Hematopoietic multipotent progenitor cell treated with erythropoietin and hydrocortisone succinate and interleukin-3 and kit ligand, for 6 days (in vitro differentiated cells): ENCODE measurements at regions not wholly inside any gene's neighbourhood (a gene's known extent, or its start where the extent isn't known, plus 50 kb on each side); places are given as distances from the start of the nearest gene placed in this dataset.
A peak's percentile ranks its signal among the peaks of the same experiment; 100 is the strongest.
"Not testable (repeated sequence)": the region's sequence is repeated elsewhere in the genome, so short reads cannot be mapped to it uniquely, and the experiment has no call there.

Source experiments
- DNase-seq: peaks from one replicate; pipeline ENCODE4 v3.0.0-alpha.2; 2015

DNA sequence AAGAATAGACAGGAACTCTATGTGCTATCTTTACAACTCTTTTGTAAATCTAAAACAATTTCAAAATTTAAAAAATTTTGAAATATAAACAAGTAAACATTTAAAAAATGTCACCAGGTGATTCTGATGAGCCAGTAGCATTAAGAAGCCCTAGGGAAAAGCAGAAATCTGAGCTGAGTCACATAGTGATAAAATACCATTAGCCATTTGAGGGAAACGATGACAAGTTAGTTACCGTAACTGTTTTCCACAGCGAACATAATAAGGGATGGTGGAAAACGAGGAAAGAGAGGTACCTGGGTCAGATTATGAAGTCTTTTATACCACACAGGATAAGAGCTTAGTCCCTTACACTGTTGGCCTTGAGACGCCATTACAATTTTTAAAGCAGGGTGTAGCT, 55.5 kb downstream of the PRR15 start:
- no peak for DNase-seq

DNA sequence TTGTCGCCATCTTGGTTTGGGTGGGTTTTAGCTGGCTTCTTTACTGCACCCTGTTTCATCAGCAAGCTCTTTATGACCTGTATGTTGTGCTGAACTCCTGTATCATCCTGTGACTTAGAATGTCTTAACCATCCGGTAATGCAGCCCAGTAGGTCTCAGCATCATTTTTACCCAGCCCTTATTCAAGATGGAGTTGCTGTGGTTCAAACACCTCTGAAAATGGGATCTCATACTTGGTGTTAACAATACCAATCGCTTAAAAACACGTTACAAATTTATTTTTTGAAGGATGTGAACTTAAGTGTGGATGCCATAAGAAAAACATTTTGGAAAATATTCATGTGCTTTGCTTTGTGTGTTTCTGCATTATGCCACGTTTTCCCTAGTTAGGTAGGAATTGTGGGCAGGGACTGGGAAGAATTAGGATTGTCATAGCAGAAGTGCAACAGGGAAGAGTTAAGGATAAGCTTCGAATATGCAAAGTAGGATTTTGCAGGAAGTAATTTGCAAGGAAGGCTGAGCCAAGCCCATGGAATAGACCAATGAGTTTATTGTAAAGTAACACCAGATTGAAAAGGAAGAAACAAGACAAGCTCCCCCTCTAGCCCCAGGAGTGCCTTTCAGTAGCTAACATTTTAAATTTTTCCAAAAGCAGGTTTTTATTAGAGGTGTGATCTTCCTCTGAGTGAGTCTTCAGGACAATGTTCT, 56.4 kb downstream of the PRR15 start:
- DNase-seq = no peak

DNA sequence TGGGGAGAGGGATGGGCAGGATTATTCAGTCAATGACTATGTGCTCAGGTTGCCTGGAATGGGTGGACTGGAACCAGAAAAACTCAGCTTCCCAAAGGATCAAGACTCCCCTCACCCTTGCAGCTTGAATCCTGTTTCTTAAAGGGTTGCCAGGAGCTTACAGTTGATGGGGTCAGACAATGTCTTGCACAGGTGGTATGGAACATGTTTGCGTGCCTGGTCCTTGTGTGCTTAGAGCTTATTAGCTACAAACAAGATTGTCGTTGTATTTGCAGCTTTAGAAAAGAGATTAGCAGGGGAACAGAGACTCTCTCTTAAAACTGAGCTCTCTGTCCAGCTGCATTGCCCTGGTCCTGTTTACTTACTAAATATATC, 56.9 kb downstream of the PRR15 start:
- DNase-seq = no peak

DNA sequence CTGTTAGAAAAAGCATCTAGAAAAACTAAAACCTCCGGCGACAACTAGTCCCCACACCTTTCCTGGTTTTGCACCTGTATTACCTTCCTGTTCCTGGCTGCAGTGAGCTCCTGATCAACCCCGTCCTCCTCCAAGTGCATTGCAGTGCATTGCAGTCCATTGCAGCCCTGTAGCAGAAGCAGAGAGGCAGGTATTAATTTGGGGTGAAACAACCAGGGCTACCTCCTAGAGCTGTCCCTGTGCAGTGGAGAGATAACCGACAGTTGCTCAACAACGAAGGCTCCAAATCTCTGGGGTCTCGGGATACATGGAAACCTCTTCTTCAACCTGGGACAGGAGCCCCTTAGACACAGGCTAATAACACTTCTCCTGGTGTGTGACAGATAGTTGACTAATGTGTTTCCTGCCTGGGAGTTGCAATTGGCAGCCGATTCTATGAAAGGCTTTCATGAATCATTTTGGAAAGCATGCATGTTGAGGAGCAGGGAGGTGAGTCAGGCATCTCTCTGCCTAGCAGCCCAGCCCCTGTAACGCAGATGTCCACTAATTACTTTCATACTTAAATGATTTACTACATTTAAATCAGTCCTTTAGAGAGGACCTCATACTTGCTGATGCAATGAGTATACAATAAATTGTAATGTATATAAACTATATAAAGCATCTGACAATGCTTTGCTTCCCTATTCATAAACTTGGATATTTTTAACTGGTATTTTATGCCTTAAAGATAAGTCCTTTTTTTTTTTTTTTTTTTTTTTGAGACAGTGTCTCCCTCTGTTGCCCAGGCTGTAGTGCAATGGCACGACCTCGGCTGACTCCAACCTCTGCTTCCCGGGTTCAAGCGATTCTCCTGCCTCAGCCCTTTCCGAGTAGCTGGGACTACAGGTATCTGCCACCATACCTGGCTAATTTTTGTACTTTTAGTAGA, 59.0 kb downstream of the PRR15 start:
- no peak for DNase-seq

DNA sequence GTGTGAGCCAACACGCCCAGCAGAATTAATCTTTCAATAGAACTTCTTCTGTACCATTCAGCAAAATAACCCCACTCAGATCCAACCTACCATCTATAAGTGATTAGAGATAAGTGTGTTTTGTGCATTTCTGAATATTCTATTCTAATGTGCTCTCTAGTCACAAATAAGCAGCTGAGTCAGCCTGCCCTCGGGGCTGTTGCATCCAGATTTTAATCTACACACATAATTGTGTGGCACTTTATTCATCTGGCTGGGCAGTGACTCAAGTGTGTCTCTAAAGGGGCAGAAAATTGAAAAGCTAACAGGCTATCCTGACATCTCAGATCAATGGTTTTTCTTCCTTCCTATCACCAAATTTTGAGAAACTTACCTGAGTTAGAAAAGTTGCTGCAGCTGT, 60.3 kb downstream of the PRR15 start:
- no peak for DNase-seq

DNA sequence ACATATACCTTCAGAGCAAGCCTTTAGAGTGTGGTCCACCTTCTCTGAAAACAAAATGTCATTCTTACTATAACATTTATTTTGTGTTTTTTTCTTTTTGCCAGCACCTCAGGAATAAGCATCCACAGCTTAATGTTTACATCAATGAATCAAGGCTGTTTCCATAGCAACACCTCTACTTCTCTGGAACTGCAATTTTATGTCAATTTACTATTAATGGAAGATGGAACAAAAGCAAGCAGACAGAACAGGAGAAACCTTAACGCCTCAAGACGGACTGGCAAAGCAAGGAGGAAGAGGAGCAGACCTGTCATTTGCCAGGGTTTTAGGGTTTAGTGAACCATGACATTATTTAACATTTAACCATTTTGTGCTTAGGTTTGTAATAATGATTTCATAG, 63.1 kb downstream of the PRR15 start:
- no peak for DNase-seq

DNA sequence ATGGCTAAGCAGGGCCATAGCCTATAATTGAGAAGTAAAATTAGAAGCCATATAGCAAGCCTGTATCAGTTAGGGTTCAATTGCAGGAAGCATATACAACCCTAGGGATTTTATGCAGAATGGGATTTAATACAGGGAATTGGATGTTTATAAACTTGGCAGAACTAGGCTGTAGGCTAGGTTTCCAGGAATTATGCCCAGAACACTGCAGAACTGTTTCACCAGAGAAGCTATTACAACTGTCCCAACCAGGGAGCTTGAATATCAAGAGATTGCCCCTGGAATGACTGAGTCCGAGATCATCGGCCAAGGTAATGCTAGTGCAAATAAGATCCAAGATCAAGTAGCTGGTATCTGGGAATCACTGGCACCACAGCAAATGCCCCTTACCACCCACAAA, 64.0 kb downstream of the PRR15 start:
- no peak for DNase-seq

DNA sequence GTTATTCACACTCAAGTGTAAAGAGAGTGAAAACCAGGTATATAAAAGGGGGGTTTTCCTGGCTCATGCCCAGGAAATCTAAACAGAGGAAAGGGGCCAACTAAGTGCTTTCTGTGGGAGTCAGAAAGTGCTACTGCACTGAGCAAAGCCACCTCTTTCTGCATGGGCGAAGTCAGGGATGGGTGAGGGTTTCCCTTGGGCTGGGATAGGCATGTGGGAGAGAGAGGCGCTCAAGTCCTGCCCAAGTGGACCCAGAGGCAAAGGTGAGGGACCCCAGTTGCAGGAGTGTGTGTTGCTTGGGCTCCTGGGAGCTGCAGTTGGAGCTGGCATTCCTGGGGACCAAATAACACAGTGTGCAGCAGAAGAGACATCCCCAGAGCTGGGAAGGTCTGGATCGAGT, 65.9 kb downstream of the PRR15 start:
- no peak for DNase-seq

DNA sequence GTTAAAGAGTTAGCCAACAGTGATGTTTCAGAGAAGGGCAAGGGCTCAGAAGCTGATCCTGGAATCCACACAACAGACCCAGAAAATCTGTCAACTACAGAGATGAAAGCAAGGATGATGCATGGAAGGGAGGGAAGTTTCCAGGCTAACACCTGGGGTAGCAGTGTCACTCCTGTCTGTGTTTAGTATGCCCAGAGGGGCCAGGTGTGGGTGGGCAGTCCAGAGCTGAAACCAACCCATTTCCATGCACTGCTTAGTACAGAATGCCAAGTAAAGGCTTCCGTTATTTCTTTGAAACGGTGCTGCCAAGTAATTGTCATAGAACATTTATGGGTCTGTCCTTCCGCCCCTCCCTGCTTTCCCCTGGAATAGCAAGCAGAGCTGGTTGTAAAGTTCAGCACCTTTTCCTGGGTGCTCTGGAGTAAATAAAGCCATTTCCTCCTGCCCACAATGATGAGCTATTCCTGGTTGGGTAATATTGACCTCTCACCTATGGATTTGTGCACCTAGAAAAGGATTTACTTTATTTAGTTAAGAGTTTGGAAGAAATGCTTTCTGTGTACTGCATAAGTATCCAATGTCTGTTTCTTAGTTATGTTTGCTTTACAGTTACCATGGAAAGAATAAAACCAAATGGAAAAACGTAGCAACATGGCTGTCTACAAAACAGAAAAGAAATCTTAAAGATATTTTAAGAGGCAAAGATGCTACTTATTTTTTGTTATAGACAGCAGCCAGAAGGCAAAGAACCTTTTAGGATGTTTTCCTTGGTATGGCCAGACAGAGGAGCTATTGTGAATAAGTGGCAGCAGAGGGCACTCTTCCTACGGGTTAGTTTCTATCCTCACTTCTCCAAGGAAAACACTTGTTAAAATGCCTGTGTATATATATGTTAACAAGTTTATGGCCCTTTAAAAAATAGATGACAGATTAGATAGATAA, 71.7 kb downstream of the PRR15 start:
- peak; percentile 86 for DNase-seq

DNA sequence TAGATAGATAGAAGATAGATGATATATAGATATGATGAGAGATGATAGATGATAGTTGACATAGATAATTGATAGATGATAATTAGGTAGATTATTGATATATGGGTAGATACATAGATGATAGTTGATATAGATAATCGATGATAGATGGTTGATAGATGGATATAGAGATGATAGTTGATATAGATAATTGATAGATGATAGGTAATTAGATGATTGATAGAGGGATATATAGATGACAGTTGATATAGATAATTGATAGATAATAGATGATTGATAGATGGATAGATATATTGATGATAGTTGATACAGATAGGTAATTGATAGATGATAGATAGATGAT, 72.3 kb downstream of the PRR15 start:
- no peak for DNase-seq

DNA sequence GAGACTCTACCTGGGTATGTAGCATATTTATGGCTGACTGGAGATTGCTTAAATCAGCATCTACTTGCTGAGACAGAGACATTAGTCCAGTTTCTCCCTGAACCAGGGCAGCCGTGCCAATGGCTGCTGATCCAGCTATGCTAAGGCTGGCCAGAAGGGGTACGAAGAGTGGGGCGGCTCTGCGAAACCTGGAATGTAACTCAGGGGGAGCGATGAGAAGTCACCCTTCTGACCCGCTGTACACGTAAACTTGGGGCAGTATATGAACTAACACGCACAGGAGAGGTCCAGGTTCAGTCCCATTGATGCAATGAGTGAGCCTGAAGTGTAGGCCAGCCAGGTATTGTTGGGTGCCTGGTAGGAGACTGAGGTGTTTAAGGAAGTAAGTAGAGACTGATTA, 73.7 kb downstream of the PRR15 start:
- no peak for DNase-seq

DNA sequence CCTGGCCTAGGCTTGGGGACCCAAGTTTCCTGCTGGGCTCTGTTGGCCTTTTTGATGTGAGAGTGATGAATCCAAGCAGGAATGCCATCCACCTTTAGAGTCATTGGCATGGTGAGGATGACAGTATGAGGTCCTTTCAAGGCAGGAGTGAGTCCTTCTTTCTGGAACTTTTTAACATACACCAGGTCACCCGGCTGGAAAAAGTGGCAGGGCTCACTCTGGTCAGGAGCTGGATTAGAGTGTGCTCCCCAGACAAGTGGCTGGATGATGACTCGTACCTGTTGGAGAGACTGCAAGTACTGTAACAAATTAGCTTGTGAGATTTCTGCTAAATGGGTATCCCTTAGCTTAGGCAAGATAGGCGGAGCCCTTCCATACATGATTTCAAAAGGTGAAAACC, 75.2 kb downstream of the PRR15 start:
- DNase-seq = not testable (repeated sequence)

DNA sequence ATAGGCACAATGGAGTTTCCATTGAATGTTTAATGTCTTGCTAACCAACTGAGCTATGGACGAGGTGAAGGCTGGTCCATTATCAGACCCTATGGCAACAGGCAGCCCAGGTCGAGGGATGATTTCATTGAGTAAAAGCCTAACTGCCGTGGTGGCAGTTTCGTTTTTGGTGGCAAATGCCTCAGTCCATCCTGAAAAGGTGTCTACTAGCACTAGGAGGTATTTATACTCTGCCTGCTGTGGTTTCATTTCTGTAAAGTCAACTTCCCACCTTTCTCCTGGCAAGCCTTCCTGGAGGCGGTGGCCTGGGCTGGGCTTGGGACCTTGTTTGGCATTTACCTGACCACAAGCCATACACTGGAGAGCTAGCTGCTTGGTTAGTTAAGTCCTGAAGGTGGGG, 75.8 kb downstream of the PRR15 start:
- DNase-seq = no peak

DNA sequence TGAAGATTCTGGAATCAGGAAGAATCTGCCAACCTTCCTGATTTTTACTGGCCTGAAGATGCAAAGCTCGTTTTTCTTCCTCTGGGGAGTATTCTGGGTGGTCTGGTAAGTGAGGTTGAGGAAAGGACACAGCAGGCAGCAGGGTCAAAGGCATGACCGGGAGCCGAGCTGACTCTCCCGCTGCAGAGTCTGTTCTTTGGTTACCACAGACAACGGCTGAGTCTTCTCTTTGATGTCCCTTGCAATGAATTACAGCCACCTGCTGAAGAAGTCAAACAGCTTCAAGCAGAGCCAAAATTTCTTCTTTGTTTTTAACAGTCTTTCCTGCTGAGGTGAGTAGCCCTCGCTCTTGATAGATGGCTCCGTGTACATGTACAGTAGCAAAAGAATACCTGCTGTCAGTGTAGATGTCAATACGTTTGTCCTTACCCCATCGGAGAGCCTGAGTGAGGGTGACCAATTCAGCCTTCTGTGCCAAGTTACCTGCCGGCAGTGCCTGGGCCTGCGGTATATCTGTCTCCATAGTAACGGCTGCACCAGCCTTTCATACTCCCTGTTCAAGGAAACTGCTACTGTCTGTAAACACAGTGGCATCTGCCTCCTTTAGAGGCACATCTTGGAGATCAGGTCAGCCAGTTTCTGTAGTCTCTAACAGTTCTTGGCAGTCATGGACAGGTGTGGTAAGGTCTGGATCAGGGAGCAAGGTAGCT, 76.4 kb downstream of the PRR15 start:
- no peak for DNase-seq

DNA sequence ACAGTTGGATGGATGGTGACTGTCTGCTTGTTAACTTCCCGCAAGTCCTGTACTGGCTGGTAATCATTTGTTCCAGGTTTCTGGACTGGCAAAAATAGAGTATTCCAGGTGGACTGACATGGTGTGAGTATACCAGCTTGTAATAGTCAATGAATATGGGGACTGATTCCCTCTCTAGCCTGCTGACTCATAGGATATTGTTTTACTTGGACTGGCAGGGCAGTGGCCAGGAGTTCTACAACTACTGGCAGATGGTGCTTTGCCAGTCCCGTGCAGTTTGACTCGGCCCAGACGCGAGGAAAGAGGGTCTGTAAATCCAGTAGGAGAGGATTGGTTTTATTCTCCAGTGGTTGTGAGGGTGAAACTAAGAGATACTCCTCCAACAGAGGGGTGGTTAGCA, 78.0 kb downstream of the PRR15 start:
- DNase-seq = no peak

DNA sequence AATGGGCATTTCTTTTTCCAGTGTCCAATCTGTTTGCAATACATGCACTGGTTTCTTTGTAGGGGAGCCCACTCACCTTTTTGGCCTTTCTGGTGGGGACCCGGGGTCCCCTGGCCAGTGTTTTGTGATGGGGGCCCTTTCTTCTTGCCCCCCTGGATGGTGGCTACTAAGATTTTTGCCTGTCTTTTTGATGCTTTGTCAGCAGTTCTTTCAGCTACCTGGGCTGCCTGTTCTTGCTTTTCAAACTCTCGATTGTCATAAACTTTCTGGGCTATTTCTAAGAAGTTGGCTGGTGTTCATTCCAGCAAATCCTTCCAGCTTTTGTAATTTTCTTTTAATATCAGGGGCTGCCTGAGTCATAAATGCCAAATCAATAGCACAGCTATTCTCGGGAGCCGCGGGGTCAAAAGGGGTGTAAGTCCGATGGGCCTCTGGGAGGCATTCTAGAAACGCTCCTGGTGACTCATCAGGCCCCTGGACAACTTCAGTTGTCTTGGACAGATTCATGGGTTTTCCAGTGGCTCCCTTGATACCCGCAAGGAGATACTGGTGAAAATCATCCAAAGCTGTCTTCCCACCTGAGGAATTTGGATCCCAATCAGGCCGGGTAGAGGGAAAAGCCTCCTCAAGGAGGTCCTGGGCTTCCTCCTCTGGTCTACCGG, 79.0 kb downstream of the PRR15 start:
- DNase-seq = no peak

DNA sequence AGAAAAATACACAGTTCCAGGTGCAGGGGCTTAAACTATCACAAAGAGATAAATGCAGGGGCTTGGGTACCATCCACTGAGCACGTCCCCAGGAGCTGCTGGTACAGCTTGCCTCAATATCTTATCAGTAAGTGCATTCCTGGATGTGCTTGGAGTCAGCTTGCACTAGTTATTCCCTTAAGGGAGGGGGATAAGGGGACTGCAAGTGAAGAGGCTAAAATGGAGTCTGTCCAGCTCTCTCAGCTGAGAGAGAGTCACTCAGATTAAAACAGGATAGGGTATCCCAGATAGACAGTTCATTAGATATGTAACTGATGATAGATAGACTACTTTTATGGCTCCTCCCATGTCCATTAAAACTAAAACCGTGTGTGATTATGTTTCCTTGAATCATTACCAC, 82.5 kb downstream of the PRR15 start:
- DNase-seq = not testable (repeated sequence)

DNA sequence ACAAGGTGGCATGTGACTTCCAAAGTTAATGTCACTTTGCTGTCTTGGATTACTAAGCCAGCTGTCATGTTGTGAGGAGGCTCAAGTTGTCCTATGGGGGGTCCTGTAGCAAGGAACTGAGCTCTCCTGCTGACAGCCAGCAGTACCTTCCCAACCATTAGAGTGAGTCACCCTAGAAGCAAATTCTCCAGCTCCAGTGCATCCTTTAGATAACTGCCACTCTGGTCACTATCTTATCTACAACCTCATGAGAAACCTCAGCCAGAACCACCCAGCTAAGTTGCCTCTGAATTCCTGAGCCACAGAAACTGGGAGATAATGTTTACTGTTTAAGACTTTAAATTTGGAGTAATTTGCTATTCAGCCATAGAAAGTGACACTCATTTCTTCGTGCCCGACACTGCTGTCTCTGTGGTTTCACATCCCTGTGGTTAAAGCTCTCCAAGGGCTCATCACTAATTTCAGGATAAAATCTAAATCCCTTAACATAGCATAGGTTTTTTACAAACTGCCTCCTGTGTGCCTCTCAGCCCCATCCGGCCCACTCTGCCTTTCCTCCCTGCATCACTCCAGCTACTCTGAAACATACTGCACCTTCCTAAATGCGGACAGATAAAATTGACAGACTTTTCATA, 83.5 kb downstream of the PRR15 start:
- peak; percentile 71 for DNase-seq

DNA sequence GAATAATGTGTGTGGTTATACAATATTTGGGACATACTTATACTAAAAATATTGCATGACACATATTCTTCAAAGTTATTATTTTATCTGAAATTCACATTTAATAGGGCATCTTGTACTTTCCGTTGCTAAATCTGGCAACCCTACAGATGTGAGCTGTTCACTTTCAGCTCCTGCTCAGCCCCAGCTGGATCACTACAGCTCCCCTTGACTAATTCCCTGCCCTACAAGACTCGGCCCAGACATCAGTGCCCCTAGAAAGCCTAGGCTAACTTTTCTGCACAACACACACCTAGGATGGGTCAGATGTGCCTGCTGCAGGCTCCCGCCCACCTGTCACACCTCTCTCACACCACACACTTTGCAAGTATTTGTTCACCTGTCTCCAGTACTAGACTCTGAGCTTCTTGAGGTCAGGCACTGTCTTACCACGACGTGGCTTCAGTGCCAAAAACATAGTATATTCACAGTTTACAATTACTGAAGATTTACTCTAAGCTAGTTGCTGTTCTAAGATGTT, 84.1 kb downstream of the PRR15 start:
- not testable (repeated sequence) for DNase-seq

DNA sequence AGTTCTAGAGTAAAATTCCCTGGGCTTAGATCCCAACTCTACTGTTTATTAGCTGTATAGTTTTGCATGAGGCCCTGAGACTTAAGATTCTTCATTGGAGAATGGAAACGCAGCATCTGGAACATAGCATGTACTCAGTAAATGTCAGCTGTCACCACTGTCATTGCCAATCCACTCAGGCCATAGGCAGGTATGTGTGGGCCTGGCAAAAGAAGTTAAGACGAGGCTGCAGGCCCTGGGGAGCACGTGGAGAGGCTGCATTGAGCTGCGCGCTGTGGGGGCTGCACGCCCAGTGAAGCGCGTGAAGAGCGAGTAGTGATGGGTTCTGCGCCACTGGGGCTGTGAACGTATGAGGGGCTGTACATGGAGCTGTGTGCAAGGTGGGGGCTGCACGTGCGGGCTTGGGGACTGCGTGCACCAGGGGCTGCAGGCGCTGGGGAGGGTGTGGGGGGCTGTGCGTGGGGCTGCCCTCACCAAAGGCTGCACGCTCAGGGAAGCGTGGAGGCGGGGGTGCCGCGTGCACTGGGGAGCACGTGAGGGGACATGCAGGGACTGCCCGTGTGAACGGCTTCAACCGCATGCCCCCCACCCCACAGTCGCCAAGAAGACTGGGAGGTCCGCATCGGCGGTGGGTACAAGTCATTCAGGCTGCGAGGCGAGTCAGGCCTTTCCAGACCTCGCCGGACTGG, 85.5 kb downstream of the PRR15 start:
- no peak for DNase-seq

DNA sequence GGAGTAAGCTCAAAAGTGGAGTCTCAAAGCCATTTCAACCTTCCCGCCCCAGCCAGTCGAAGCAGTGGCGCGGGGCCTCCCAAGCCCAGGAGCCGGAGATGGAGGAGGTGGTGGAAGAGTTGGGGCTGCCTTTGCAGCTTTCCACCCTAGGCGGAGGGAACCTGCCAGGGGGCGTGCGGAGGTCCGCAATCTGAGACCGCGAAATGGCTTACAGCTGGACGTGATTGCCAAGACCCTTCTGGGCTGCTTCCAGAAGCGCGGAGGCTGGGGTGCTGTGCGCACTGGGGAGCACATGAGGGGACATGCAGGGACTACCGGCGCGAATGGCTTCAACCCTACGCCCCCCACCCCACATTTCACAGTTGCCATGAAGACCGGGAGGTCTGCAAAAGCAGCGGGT, 86.2 kb downstream of the PRR15 start:
- DNase-seq = no peak
